Mesendoderm (in vitro differentiated cells): ENCODE measurements at regions not wholly inside any gene's neighbourhood (a gene's known extent, or its start where the extent isn't known, plus 50 kb on each side); places are given as distances from the start of the nearest gene placed in this dataset.
A peak's percentile ranks its signal among the peaks of the same experiment; 100 is the strongest.
"Not testable (repeated sequence)": the region's sequence is repeated elsewhere in the genome, so short reads cannot be mapped to it uniquely, and the experiment has no call there.

Source experiments
- DNase-seq: peaks from one replicate; pipeline ENCODE4 v3.0.0; 2013
- H2AK5ac ChIP-seq: 2 replicates; pipeline ENCODE4 v1.6.1; 2013; ENCODE audit warnings: low read length, inconsistent platforms
- H2BK120ac ChIP-seq: 2 replicates; pipeline ENCODE4 v1.6.1; 2013; ENCODE audit warnings: low read depth, mild to moderate bottlenecking, low read length, moderate library complexity, mixed read lengths
- H2BK15ac ChIP-seq: replicated peaks from 2 replicates; pipeline ENCODE4 v1.6.1; 2013; ENCODE audit warnings: low read depth, mild to moderate bottlenecking, moderate library complexity
- H2BK5ac ChIP-seq: 2 replicates; pipeline ENCODE4 v1.6.1; 2013; ENCODE audit warnings: low read length, inconsistent platforms
- H3K18ac ChIP-seq: 2 replicates; pipeline ENCODE4 v1.6.1; 2013; ENCODE audit warnings: mild to moderate bottlenecking, low read length, mixed read lengths
- H3K23ac ChIP-seq: one replicate; pipeline ENCODE4 v1.6.1; 2013; ENCODE audit warnings: low read length
- H3K27ac ChIP-seq: 2 replicates; pipeline ENCODE4 v1.5.1; 2013; ENCODE audit warnings: low read depth, mild to moderate bottlenecking, inconsistent platforms, low read length, moderate library complexity
- H3K27me3 ChIP-seq: 2 replicates; pipeline ENCODE4 v1.6.1; 2013; ENCODE audit warnings: low read length, control low read depth, mild to moderate bottlenecking, inconsistent platforms; ENCODE audit not compliant: insufficient read depth, poor library complexity
- H3K36me3 ChIP-seq: 2 replicates; pipeline ENCODE4 v1.6.1; 2013; ENCODE audit warnings: low read length, inconsistent platforms; ENCODE audit not compliant: control insufficient read depth, insufficient read depth
- H3K4ac ChIP-seq: one replicate; pipeline ENCODE4 v1.6.1; 2013; ENCODE audit warnings: low read depth, mild to moderate bottlenecking, low read length, moderate library complexity
- H3K4me1 ChIP-seq: 2 replicates; pipeline ENCODE4 v1.6.1; 2013; ENCODE audit warnings: low read depth, low read length, inconsistent platforms; ENCODE audit not compliant: control insufficient read depth
- H3K4me2 ChIP-seq: 2 replicates; pipeline ENCODE4 v1.6.1; 2013; ENCODE audit warnings: low read length
- H3K4me3 ChIP-seq: 2 replicates; pipeline ENCODE4 v1.5.1; 2013; ENCODE audit warnings: mild to moderate bottlenecking, low read length
- H3K56ac ChIP-seq: one replicate; pipeline ENCODE4 v1.6.1; 2013; ENCODE audit warnings: low read length
- H3K79me1 ChIP-seq: 2 replicates; pipeline ENCODE4 v1.6.1; 2013; ENCODE audit warnings: low read length, inconsistent platforms
- H3K79me2 ChIP-seq: 2 replicates; pipeline ENCODE4 v1.6.1; 2013; ENCODE audit warnings: mild to moderate bottlenecking, low read length; ENCODE audit not compliant: control insufficient read depth, insufficient read depth
- H3K9ac ChIP-seq: 2 replicates; pipeline ENCODE4 v1.6.1; 2013; ENCODE audit warnings: low read length, inconsistent platforms
- H4K5ac ChIP-seq: one replicate; pipeline ENCODE4 v1.6.1; 2013; ENCODE audit warnings: low read length
- H4K8ac ChIP-seq: one replicate; pipeline ENCODE4 v1.6.1; 2013; ENCODE audit warnings: low read depth, mild to moderate bottlenecking, control low read depth, low read length, moderate library complexity
- WGBS: extraction: QIAGEN DNeasy Blood & Tissue Kit; methylation state at CpG from one replicate; pipeline ENCODE4 v1.1.7; 2013; ENCODE audit warnings: low lambda C conversion rate, missing lambda C conversion rate; ENCODE audit not compliant: insufficient coverage; ENCODE audit errors: extremely low coverage; 5-methylcytosine and 5-hydroxymethylcytosine counted together

DNA sequence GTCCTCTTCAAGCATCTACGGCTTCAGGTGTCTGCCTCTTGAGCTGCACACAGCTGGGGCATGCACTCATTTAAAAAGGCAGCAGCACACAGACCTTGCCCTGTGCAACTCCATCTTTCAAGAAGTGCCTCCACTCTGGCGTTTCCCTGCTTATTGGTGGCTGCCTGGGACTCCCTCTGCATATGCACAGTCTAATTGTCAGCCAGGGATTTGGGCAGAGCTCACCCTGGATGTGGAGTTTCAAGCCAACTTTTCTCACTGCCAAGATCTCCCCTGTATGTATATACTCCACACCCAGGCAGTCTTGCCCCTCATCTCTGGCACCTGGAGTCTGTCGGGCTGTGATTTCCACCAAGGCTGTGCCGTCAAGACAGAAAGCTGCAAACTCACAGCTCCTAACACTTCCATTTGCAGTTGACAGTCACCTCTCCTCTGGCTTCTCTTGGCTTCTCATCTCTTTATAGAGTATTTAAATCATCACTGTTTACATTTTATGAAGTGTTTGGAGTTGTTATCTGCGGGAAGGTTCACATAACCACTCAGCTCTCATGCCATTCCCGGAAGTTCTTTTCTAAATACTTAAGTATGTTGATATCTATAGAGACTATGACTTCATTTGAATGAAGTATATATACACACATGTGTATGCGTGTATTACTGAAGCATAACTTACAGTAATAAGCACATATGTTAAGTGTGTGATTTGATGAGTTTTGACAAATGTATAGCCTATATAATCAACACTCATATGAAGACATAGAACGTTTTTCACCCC is 128.2 kb downstream of the NPIPB11 start:
- H2BK120ac ChIP-seq, H2AK5ac ChIP-seq, H3K79me2 ChIP-seq, H3K18ac ChIP-seq, H3K23ac ChIP-seq, H3K79me1 ChIP-seq, H3K4me3 ChIP-seq, H3K4me1 ChIP-seq, H3K9ac ChIP-seq, H3K4me2 ChIP-seq, H4K8ac ChIP-seq, DNase-seq, H2BK15ac ChIP-seq, H3K27me3 ChIP-seq, H3K27ac ChIP-seq, H2BK5ac ChIP-seq, H3K4ac ChIP-seq, H3K56ac ChIP-seq, H3K36me3 ChIP-seq, H4K5ac ChIP-seq: not testable (repeated sequence)
- no CpG with 5 or more reads among the region's 8 CpGs for WGBS

DNA sequence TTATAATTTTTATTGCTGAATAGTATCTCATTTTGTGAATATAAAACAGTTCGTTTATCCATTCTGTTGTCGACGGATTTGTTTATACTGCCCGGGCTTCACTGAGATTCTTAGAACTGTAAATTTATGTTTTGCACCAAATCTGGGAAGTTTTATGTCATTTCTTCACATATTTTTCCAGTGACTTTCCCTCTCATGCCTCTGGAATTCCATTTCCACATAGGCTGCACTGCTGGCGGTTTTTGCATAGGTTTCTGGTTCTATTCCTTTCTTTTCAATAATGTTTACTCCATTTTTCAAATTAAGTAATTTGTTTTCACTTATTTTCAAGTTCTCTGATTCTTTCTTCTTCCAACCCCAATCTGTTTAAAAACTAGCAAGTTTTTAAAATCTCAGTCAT is 130.1 kb downstream of the NPIPB11 start:
- H3K56ac ChIP-seq, H3K4me1 ChIP-seq, DNase-seq, H3K18ac ChIP-seq, H3K27me3 ChIP-seq, H3K4me2 ChIP-seq, H4K5ac ChIP-seq, H4K8ac ChIP-seq, H3K4me3 ChIP-seq, H2AK5ac ChIP-seq, H3K79me2 ChIP-seq, H2BK120ac ChIP-seq, H3K23ac ChIP-seq, H3K79me1 ChIP-seq, H2BK15ac ChIP-seq, H3K9ac ChIP-seq, H3K27ac ChIP-seq, H3K36me3 ChIP-seq, H2BK5ac ChIP-seq, H3K4ac ChIP-seq: not testable (repeated sequence)
- WGBS = no CpG with 5 or more reads among the region's 5 CpGs

DNA sequence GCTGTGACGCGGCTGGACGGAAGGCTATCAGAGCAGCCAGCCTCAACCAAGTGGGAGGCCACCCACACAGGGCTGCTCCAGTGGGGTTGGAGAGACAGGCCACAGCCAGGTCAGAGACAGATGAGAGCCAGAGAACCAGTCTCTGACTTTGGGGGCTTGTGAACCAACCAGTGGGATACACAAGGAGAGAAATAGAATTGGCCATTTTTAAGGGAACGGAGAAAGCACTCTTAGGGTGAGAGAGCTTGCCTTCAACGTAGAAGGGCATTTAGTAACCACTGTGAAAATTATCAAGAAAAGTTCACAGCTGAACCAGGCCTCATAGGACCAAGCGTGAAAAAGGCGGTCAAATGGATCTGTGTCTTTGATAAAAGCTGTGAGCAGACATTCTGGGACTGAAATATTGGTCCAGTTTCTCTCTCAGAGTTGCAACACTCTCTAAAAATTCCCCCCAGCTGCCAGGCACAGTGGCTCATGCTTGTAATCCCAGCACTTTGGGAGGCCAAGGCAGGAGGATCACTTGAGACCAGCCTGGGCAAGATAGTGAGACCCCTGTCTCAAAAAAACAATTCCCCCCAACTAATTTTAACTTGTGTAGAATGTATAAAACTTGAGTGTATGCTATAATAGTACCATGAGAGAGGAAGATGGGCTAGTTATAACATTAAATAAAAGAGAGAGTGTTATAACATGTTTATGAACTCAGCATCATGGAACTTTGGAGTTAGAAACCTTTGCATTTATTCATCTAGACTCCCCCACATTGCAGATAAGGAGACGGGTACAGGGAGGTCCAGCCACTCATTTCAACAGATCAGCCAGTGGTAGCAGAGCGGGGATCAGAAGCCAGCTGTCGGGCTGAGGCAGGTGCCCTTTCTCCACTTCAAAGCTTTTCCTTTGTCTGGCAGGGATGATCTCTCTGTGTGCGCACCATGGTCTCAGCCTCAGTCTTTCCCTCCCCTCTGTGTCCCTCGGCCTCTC is 132.2 kb downstream of the NPIPB11 start:
- not testable (repeated sequence) for H3K27ac ChIP-seq, DNase-seq, H3K36me3 ChIP-seq, H3K56ac ChIP-seq, H4K8ac ChIP-seq, H2AK5ac ChIP-seq, H3K9ac ChIP-seq, H3K4me1 ChIP-seq, H3K4me2 ChIP-seq, H3K79me2 ChIP-seq, H3K23ac ChIP-seq, H3K27me3 ChIP-seq, H2BK5ac ChIP-seq, H3K4ac ChIP-seq, H4K5ac ChIP-seq, H2BK120ac ChIP-seq, H3K4me3 ChIP-seq, H3K18ac ChIP-seq, H2BK15ac ChIP-seq, H3K79me1 ChIP-seq
- no CpG with 5 or more reads among the region's 12 CpGs for WGBS

DNA sequence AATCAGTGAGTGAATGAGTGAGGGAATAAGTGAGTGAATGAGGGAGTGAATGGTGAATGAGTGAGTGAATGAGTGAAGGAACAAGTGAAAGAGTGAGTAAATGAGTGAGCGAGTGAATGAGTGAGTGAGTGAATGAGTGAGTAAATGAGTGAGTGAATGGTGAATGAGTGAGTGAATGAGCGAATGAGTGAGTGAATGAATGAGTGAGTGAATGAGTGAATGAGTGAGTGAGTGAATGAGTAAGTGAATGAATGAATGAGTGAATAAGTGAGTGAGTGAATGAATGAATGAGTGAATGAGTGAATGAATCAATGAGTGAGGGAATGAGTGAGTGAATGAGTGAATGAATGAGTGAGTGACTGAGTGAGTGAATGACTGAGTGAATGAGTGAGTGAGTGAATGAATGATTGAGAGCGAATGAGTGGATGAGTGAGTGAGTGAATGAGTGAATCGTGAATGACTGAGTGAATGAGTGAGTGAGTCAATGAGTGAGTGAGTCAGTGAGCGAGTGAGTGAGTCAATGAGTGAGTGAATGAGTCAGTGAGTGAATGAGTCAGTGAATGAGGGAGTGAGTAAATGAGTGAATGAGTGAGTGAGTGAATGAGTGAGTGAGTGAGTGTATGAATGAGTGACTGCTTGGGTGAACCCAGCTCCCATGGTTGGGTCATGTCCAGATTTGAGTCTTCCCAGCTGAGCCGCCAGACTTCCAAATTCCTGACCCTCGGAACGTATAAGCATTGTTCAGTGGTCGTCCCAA is 133.0 kb downstream of the NPIPB11 start:
- not testable (repeated sequence) for H3K27me3 ChIP-seq, H3K9ac ChIP-seq, H3K36me3 ChIP-seq, H3K4me1 ChIP-seq, H3K27ac ChIP-seq, H3K18ac ChIP-seq, H3K4me2 ChIP-seq, H3K56ac ChIP-seq, H2BK120ac ChIP-seq, H3K4me3 ChIP-seq, H2BK5ac ChIP-seq, H2BK15ac ChIP-seq, H2AK5ac ChIP-seq, H3K4ac ChIP-seq, H4K8ac ChIP-seq, H3K23ac ChIP-seq, H3K79me2 ChIP-seq, H4K5ac ChIP-seq, H3K79me1 ChIP-seq
- DNase-seq = peak; percentile 46
- 94% methylated on average over 3 of the region's 9 CpGs for WGBS

DNA sequence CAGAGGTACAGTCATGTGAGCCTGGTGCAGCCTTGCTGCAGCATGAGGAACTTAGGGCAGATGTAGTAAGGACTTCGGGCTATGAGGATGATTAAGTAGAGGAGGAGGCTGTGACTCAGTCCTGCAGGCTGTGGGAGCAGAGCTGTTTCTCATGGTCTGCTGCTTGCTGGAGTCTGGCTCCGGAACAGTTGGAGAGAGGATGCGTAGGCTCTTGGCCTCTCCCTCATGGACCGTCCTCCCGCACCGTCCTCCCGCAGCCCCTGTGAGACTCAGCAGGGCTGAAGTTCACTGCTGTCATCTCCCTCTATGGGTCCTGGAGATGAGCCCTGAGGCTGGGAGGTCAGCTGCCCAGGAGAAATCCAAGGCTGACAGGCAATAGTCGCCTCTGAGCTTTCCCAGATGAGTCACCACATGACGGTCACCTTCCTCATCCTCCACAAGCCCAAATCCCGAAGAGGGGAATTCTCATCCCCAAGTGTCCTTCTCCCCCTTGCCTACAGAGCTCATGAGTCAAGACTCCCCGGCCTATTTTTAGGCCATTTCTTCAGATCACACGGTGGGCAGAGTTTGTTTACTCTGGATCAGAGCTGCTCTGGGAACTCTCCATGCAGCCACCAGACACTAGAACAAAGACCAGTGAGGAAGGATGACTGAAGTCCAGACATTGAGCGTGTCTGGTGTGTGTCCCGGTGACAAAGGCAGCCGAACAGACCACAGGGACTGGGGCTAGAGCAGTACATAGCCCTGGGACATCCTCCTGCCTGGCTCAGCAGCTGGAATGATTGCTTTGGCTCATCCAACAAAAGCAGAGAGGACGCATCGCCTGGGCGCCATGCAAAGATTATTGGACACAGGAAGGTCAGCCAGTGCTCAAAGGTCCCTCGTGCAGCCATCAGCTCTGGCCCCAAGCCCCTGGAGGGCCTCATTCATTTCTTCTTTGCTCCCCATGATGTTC is 134.5 kb downstream of the NPIPB11 start:
- H3K36me3 ChIP-seq = not testable (repeated sequence)

More for the DNA sequence above, 134.5 kb downstream of the NPIPB11 start:
- not testable (repeated sequence) for H3K9ac ChIP-seq, H3K4me1 ChIP-seq, H3K79me1 ChIP-seq, H2BK5ac ChIP-seq, H3K27me3 ChIP-seq, H3K4ac ChIP-seq, H4K5ac ChIP-seq, H3K56ac ChIP-seq, H4K8ac ChIP-seq, DNase-seq, H2AK5ac ChIP-seq, H3K4me2 ChIP-seq, H3K23ac ChIP-seq, H2BK15ac ChIP-seq, H3K27ac ChIP-seq, H3K18ac ChIP-seq, H3K4me3 ChIP-seq, H2BK120ac ChIP-seq, H3K79me2 ChIP-seq
- WGBS = no CpG with 5 or more reads among the region's 19 CpGs
